ENCODE measurements at regions not wholly inside any gene's neighbourhood (a gene's known extent, or its start where the extent isn't known, plus 50 kb on each side); places are given as distances from the start of the nearest gene placed in this dataset.
A peak's percentile ranks its signal among the peaks of the same experiment; 100 is the strongest.
"Not testable (repeated sequence)": the region's sequence is repeated elsewhere in the genome, so short reads cannot be mapped to it uniquely, and the experiment has no call there.

GRCh38 chr7:32221736-32222135 is 151.5 kb upstream of the PDE1C start:
- DNase-seq: no peak

DNA sequence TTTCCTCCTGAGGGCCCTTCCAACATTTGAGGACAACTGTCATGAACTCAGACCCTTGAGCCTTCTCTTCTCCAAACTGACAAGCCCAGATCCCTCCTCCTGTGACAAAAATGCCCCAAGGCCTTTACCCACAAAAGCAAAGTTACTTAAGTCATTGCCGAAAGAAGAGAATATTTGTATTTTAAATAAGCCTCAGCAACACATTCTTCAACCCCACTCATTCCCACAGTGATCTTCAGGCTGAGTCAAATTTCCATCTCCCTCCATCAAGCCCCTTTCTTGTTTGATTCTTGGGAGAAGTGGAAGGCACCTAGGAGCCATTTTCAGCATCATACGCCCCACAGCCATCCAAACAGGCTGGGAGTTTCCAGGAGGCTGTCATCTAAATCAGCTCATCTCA is 150.8 kb upstream of the PDE1C start:
- no peak for DNase-seq

GRCh38 chr7:32219831-32220230 is 149.6 kb upstream of the PDE1C start:
- DNase-seq: not testable (repeated sequence)

- DNase-seq: no peak
Observed at GRCh38 chr7:32219416-32219815, 149.2 kb upstream of the PDE1C start.

DNA sequence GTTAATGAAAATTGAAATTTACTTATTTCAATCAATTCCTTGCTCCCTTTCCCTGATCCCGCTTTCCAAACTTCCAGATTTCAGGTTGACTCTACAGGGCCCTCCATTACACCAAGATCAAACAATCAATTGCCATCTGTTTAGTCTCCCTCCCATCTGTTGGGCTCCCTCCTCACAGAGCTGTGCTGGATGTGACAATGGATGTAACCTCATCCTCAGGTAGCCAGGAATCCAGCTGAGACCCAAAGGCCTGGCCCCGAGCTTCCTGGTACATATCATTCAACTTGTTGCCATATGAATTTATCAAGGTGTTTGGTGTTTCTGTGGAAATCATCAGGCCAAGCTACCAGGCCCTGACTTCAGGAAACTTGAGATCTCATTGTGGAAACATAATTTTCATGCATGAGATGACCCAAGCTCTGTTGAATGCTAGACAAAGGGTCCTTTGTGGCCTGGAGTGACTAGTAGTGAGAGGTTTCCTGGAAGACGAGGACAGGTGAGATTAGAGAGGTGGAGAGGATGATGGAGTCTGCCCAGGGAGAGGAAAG is 148.6 kb upstream of the PDE1C start:
- no peak for DNase-seq

- no peak for DNase-seq
Observed at GRCh38 chr7:32218154-32218467, 147.9 kb upstream of the PDE1C start.

- DNase-seq: no peak
Observed at GRCh38 chr7:32217341-32218153, 147.3 kb upstream of the PDE1C start.

- no peak for DNase-seq
Observed at GRCh38 chr7:32216759-32217158, 146.6 kb upstream of the PDE1C start.

- no peak for DNase-seq
Observed at GRCh38 chr7:32215697-32216096, 145.5 kb upstream of the PDE1C start.

- DNase-seq: no peak
Observed at GRCh38 chr7:32214913-32215312, 144.7 kb upstream of the PDE1C start.

GRCh38 chr7:32212321-32212720 is 142.1 kb upstream of the PDE1C start:
- no peak for DNase-seq

- no peak for DNase-seq
Observed at GRCh38 chr7:32206987-32207386, 136.8 kb upstream of the PDE1C start.

GRCh38 chr7:32206488-32206887 is 136.3 kb upstream of the PDE1C start:
- no peak for DNase-seq

DNA sequence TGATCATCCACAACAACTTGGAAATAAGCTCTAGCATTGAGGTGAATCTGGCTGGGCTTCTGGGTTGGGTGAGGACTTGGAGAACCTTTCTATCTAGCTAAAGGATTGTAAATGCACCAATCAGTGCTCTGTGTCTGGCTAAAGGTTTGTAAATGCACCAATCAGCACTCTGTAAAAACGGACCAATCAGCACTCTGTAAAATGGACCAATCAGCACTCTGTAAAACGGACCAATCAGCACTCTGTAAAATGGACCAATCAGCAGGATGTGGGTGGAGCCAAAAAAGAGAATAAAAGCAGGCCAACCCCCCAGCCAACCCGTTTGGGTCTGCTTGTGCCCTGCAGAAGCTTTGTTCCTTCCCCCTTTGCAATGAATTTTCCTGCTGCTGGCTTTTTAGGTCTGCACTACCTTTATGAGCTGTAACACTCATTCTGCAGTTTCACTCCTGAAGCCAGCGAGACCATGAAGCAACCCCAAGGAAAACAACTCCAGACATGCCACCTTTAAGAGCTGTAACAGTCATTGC is 135.2 kb upstream of the PDE1C start:
- not testable (repeated sequence) for DNase-seq

DNA sequence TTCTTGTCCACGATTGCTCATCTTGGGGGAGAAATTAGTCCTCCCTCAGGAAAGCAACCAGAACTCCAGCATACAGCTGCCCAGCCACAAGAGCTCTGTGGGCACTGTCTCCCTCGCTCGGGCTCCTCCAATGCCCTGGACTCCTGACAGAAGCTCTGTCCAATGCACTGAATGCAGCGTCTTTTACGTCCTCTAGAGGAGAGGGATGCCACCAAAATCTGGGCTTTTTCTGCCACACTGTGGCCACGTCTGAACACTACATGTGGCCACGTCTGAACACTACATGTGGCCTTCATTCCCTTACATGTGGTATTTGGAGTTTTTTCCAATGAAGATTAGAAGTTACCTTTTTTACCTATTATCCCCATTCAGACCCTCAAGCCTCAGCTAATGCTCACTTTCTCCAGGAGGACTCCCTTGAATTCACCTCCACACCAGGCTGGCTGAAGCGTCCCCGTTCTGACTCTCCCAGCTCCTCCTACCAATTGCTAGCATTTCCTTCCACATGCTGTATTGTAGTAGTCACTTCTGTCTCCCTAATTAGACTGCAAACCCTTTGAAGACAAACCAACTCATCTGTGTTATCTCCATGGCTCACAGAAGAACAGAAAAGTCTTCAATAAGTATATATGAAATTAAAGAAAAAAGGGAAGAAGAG is 134.3 kb upstream of the PDE1C start:
- peak; percentile 59 for DNase-seq

GRCh38 chr7:32200646-32201045 is 130.4 kb upstream of the PDE1C start:
- DNase-seq: no peak

DNA sequence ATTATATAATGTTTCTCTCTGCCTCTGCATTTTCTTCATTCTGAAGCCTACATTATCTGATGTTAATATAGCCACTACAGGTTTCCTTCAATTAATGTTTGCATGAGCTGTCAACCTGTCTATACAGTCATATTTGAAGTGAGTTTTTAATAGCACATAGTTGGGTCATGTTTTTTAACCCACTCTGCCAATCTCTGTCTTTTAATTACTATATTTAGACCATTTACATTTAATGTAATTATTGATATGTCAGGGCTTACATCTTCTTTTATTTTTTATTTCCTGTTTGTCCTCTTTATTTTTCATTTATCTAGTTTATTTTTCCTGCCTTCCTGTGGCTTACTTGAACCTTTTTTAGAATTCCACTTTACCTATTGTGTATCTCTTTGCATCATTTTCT is 124.3 kb upstream of the PDE1C start:
- DNase-seq: no peak

GRCh38 chr7:32191305-32191704 is 121.1 kb upstream of the PDE1C start:
- DNase-seq: no peak

DNA sequence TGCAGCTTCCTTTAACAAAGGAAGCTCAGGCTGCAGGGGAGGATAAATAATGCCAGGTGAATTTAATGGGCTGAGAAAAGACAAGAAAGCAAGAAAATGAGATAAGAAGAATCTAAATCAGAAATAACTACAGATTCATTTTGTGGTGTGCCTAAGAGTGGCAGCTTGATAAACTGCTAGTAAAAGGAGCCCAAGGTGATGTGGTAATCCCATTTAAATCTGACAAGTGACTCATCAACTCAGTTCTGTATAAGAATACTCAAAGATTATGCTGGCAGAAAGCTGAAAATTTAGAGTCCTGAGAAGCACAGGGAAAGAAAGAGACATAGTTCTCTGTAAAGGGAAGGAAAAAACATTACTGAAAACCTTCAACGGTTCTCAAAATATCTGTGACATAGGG is 109.4 kb upstream of the PDE1C start:
- DNase-seq: no peak

GRCh38 chr7:32178677-32179366 is 108.6 kb upstream of the PDE1C start:
- no peak for DNase-seq

GRCh38 chr7:32177232-32177631 is 107.0 kb upstream of the PDE1C start:
- no peak for DNase-seq

DNA sequence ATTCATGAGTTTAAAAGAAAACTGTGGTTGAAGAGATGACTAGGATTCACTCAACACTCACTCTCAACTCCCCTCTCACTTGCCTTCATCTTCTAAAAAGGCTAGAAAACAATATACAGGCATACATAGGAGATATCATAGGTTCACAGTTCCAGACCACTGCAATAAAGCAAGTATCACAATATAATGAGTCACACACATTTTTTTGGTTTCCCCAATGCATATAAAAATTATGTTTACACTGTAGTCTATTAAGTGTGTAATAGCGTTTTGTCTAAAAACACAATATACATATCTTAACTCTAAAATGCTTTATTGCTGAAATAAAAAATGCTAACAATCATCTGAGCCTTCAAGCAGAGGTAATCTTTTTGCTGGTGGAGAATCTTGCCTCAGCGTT is 104.9 kb upstream of the PDE1C start:
- no peak for DNase-seq

GRCh38 chr7:32171248-32171647 is 101.0 kb upstream of the PDE1C start:
- no peak for DNase-seq

- DNase-seq: no peak
Observed at GRCh38 chr7:32170838-32171237, 100.6 kb upstream of the PDE1C start.
